Medulla oblongata (tissue), 1 donor: ENCODE measurements at regions not wholly inside any gene's neighbourhood (a gene's known extent, or its start where the extent isn't known, plus 50 kb on each side); places are given as distances from the start of the nearest gene placed in this dataset.
"Not testable (repeated sequence)": the region's sequence is repeated elsewhere in the genome, so short reads cannot be mapped to it uniquely, and the experiment has no call there.

ENCODE experiments used
- DNase-seq: peaks from one replicate; pipeline ENCODE4 v3.0.0-alpha.2; 2015; ENCODE audit errors: extremely low spot score

DNA sequence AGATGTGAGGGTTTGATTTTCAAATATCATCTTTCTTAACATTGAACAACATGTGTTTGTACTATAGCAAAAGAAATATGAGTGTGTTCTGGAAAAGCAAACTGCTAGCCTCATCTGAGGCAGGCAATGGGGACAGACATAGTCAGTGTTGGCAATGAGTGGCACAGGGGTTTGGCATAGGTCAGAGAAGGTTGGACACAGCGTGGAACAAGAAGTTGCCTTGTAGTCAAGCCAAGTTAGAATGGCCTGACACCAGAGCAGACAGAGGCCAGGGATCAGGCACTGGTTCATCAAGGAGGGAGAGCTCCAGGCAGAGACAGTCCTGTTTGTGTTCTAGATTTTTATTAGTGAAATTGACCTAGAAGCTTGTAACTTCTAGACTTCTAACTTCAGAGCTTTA lies 100.8 kb upstream of the TANK start:
- no peak for DNase-seq

DNA sequence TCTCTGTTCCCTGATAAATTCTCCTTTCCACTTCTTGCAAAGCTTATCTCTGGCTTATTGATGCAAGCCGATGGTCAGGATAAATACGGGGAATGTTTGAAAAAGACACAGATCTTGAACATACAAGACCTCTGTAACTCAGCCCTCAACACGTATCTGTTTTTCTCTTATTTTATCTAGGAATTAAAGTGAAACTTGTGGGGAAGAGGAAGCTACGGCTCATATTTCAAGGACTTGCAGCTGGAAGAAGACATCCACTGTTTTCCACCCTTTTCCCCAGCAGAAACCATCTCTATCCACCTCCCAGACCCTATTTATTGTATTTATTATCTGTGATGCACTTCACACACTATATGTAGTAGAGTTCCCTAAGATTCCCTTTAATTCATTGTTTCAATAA lies 98.4 kb upstream of the TANK start:
- DNase-seq = no peak

DNA sequence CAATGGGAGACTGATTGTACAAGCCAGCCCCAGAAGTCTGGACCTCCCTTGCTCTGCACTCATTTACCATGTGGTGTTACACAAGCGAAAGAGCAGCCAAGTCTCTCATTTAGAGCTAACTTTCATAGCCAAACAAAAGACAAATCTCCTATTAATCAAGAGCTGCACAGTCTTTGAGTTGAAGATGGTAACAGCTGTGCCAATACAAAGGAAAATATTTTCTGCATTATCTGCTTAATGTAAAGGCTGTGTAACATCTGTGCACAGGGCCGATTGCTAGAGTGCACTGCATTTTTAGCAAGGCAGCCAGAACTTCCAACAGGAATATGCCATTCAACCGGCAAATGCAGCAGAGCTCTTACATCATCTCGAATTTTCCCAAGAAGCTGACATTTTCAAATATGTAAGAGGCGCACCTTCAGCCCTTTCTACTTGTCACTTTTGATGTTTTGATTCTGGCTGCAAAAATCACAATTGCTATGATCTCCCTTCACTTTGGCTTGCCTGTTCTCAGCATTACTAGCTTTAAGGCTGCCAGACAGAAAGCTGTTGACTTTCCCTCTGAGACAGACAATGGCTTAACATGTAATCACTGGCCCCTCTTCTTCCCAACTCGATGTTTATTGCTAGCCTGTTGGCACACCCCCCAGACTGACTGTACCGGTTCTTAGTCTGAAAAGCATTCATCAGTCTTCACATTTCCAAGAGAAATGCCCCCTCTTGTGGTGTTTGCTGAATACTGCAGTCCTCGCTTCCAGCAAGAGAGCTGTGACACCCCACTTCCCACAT lies 96.9 kb upstream of the TANK start:
- DNase-seq = peak; percentile 96

DNA sequence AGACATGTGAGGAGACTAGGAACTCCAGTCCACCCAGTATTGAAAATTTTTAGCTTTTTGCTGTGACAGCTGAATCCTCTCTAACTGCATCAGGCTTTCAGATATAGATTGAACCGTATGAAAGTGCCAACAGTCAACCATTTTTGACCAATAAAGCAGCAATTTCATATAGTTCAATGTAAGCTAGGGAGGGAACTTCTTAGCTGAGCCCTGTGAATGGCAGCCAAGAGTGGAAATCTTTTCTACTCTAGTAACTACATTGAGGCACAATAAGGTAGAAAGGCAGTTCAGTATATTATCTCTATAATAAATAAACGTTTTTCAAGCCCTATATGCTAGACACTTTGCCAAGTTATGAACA lies 96.3 kb upstream of the TANK start:
- DNase-seq = no peak

DNA sequence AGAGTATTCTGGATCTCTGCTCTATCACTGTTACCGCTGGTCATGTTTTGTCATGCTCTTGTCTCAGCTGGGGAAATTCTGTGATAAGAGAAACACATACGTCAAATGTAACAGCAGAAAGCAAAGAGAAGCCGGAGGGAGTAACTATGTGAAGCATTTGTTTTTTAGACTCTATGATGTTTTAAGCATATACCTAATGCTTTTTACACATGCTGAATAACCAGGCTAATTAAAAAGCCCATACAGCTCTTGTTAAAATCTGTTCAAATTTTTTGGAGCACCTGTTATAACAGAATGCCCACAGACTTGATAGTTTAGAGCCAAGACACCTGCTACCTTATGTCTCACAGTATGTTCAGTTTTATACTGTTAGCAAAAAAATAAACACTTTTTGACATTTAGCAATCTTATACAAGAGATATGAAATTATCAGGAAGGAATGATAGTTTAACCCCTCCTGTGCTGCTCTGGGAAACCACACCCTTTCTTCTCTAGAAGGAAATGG lies 92.3 kb upstream of the TANK start:
- DNase-seq = no peak

DNA sequence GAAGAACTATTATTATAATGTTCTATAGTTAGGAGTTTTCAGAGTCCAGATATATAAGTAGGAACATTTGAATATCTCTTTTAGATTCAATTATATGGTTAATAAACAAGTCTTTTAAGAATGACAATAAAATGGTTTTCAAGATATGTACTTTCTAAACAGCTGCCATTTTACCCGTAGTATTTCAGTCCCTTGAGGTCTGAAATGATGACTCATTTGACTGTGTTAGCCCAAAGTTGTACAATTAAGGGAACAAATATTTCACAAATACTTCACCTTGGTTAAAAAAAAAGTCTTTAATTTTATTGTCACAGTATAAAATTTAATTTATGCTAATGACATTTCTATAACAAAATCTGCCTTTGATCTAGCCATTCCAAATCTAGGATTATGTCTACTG lies 91.6 kb upstream of the TANK start:
- no peak for DNase-seq

DNA sequence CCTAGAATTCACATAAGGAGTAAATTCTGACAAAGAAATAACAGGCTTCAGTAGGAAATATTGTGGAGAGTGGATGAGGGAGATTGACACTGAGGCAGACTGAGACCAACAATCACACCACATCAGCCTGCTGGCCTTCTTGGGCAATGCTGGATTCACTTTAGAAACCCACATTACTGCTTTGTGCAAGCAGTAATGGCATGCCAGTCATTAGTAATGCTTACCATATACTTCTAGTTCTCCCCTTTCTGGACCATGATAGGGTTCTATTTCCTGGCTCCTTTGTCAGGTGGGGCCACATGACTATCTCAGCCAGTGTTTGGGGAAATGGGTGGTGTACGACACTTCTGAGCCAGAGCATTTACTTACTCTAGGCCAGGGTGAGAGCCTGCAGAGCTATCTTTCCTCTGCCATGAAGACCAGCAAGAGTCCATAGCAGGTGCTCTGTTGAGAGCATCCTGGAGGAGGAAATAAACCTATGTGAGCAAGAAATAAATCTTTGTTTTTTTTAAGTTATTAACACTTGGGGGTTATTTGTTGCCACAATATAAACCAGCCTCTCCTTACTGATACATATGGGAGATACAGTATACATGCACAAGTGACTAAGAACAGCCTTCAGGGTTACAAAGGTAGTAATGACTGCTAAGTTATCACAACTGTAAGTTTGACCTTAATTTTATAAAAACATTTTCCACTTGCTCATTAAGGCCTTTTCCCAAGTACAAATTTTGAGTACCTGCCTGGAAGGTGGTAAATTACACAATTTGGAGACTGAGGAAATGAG lies 89.3 kb upstream of the TANK start:
- DNase-seq = no peak

DNA sequence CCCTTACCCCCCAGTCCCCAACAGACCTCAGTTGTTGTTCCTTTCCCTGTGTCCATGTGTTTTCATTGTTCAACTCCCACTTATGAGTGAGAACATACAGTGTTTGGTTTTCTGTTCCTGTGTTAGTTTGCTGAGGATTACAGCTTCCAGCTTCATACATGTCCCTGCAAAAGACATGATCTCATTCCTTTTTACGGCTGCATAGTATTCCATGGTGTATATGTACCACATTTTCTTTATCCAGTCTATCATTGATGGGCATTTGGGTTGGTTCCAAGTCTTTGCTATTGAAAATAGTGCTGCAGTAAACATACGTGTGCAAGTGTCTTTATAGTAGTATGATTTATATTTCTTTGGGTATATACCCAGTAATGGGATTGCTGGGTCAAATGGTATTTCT lies 87.8 kb upstream of the TANK start:
- not testable (repeated sequence) for DNase-seq

DNA sequence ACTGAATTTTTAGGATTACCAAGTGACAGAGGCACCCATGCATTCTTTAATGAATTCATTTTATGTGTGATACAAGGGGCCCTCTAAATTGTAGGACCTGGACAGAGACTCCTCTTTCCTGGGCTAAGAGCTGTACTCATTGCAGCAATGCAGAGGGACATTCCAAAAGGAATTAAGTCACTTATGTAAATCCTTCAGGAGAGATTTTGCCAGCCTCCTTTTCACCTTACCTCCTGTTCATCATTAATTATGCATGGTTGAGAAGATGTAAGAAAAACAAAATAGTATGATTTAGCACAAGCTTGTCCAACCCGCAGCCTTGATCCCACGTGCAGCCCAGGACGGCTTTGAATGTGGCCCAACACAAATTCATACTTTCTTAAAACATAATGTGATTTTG lies 84.5 kb upstream of the TANK start:
- DNase-seq = no peak

DNA sequence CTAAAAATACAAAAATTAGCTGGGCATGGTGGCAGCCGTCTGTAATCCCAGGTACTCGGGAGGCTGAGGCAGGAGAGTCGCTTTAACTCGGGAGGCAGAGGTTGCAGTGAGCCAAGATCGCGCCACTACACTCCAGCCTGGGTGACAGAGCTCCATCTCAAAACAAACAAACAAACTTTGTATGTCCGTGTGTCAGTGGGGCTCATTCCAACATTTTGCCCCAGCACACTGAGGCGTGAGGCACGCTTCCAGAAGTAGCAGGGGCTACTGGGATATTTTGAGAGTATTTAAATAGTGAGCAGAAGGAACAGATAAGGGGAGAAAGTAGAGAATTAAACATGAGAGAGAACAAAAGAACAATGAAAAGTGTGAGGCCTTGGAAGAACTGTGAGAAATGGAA lies 83.3 kb upstream of the TANK start:
- DNase-seq = no peak

DNA sequence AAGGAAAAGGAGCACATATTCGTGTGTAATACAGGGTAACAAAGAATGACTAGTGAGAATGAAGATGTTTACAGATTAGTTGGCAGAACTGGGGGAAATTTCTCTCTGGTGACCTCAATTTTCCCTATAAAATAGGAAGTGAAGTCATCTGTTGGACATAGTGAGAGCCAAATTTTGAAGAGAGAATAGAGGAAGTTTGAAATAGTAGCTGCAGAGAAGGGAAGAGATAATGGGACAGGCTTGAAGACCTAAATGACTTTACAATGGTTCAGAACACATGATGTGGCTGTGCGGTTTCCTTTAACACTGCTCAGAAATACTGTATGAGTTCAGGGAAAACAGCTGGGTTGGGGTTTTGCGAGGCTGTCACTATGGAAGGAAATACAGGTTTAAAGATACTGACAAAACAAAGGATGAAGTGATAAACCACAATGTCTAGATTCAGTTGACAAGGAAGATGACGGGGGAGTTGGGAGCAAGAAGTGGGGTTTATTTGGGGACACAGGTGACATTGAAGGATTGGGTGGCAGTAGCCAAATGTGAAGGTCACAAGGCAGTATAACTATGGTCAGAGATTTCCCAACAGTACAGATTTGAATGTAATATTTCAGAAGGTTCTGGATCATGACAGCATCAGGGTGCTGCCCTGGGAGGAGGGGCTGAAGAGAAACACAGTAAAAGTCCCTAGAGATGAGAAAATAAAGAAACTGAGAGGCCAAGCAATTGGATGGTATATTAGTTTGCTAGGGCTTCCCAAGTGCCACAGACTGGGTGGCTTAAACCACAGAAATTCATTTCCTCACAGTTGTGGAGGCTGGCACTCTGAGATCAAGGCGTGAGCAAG lies 82.6 kb upstream of the TANK start:
- DNase-seq = peak; percentile 77

DNA sequence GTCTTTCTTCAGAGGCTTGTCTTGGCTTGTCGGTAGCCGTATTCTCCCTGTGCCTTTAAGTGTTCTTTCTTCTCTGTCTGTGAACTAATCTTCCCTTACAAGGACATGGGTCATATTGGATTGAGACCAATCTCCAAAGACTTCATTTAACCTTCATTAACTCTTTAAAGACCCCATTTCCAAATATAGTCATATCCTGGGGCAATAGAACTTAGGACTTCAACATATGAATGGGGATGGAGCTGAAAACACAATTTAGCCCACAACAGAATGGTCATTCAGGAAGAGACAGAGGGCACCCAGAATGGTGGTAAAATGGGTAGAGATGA lies 82.1 kb upstream of the TANK start:
- DNase-seq = no peak

DNA sequence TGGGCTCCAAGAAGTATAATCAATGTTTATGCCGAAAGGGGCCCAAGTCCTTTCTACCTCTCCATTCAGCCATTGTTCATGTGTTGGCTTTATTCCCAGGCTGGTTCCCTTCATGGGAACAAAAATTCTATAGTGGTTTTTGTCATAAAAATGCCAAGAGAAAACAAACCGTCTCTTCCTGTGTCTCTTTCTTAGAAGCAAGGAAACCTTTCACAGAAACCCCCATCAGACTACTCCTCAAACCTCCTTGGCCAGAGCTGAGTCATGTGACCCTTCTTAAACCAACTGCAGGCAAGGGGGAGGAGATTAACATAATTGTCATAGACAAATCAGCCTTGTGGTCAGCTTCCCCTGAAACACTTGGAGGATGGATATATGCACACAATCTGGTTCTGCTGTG lies 75.1 kb upstream of the TANK start:
- no peak for DNase-seq

DNA sequence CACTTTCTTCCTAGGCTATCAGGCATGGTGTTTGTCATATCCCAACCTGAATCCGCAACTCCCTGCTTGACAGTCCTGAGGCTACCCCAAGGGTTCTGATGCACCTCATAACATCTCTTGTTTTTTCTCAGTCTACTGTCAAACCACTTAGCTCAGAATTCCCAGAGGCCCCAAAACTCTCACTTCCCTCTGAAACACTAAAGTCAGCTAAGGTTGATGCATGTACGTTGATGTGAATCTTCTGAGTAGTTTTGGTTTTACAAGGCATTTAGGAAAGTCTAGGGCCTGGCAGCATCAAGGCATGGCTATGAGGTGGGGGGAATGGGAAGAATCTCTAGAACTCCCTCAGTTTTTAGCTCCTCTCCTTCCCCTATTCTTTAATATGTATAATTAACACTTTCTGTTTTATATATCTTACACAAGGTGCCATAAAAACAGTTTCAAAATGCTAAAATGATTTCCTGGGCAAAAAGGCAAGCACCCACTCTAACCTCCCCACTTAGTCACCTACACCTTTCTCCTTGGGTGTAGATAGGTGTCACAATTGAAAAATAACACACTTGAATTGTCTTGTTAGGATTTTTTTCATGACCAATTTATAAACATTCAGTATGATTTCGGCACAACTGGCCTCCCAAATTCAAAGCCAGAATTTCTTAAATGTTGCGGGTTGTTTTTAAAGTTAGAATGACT lies 71.4 kb upstream of the TANK start:
- DNase-seq = no peak

DNA sequence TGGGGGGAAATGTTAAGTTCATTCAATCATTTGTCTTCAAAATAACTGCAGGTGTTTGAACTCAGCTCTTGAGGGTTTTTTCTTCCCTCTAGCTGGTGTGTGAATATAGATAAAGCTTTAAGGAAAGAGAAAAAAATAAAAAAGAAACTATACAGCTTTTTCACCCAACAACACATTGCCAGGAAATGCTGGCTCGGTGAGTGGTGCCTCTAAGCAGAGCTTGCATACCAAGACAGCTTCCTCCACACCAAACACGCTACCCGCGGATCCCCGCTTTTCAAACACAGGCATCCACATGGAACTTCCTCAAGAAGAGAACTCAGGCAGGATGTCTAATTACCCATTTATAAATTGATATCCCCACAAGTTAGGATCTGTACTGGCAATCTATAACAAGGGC lies 69.8 kb upstream of the TANK start:
- peak; percentile 38 for DNase-seq

DNA sequence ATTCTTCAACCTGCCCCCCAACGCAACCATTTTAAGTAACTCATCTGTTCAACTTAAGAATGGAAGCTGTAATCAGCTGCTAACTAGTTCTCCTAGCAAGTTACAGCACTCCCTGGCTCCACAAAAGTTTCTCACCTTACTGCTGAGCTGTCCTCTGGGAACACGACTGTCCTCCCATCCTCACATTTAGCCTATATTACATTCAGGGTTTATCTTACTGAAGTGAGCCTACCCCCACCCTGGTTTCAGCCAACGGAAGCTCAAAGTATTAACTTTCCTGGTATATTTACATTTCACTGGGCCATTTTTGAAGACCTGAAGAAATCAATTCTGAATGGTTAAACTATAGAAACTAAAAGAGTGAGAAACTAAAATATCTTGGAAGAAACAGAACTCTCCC lies 64.9 kb upstream of the TANK start:
- DNase-seq = no peak

DNA sequence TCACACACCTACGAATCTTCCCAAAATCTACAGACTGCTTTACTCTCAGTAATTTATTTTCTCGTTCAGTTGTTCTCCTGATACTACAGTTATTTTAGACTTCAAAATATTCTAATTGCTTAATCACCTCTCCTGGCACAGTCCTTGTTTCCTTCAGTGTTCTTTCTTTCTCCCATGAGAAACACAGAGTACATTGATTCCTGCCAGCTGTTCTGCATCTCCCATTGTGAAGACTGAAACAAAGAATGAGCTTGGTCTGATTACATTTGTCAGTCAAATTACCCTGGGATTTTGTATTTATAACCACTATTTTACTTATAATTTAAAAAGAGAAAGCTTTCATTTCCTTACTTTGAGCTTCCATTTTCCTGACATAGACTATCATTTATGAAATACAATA lies 63.9 kb upstream of the TANK start:
- DNase-seq = peak; percentile 63

DNA sequence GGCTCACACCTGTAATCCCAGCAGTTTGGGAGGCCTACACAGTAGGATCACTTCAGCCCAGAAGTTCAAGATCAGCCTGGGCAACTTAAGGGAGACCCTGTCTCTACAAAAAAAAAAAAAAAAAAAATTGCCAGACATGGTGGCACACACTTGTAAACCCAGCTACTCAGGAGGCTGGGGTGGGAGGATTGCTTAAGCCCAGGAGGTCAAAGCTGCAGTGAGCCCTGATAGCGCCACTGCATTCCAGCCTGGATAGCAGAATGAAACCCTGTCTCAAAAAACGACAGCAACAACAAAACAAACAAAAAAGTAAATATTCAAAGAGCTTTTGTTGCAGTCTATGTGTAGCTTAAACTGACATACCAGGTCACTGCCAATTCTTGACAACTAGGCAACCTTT lies 63.1 kb upstream of the TANK start:
- DNase-seq = no peak

DNA sequence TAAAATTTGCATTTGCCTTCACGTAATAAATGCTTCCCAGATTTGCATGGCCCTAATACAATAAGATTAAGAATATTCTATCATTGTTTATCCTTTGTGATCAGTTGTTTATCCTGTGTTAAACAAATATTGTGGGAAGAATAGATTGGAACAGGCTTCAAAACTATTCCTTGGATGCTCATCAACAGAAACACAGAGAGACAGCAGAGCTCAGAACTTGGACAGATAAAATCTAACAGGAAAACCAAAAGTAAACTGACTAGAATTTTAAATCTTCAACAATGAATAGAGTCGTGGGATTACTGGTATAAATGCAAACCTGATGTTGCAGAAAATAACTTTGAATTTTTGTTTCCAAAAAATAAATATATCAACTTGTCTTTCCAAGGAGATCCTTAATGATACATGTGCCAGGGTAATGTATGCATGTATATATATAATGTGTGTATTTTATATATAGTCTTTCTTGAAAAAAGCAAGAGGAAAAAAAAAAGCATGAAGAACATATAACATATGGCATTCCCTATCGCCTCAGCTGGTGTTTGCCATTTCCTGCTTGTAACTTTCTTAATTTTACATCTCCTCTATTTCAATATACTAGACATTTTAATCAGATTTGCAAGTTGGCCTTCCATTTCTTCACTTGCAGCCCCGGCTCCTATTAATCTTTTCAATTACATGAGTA lies 59.9 kb upstream of the TANK start:
- no peak for DNase-seq

DNA sequence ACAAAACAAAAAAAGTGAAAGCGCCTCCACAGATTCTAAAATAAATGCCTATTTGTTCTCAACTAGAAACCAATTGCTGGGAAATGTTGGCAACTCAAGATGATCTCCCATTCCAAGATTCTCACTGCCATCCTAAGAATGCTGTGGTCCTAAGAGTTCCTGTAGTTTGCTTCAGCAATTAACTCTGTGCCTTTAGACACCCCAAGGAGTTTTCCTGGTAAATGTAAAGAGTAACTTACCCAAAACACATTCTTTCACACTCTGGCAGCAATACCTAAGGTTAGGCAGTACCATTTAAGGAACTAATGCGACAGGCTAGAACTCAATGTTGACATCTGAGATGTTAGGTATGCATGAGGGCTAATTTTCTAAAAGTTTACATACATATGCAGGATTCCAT lies 58.8 kb upstream of the TANK start:
- no peak for DNase-seq

DNA sequence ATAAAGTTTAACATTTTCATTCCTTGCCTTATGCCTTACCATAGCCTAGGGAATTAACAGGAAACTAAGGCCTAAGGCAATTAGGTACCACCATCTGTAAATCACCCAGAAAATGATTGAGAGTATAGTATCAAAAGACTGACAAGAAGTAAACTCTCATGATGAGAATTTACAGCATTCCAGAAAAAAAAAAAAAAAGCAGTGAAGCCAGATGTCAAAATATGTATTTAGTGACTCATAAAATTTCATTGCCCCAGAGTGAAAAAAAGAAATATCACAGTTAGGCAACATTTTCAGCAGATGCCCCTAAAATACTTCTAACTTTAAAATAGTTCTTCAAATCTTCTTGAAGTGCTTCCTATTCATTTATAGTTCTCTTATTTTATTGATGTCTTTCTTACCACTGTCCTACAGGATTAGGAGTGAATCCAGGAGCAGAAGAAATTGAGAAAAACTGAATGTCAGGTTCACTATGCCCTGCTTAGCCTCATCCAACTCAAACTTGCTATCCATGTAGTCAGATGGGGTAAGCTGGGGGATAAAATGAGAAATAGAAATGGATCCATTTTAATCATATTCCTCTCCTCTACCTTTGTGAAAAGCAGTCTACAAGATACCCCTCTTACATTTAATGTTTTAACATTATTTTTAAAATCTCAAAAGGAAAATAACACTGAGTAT lies 57.3 kb upstream of the TANK start:
- DNase-seq = no peak
